Activated naive CD4-positive, alpha-beta T cell treated with anti-CD3 and anti-CD28 coated beads for 36 hours (primary cell): ENCODE measurements at regions not wholly inside any gene's neighbourhood (a gene's known extent, or its start where the extent isn't known, plus 50 kb on each side); places are given as distances from the start of the nearest gene placed in this dataset.

Source experiments
- CTCF ChIA-PET: fragments of 350-600 bp; sonication (Branson Sonifier 250); formaldehyde crosslinking; loops from one replicate; lab custom pipeline; 2021; ENCODE audit warnings: antibody characterized with exemption; lab: Charles Lee
- DNase-seq: peaks from one replicate; pipeline ENCODE4 v3.0.0-alpha.2; 2020
- H3K27ac Mint-ChIP-seq: one replicate; pipeline ENCODE4 v1.8.0; 2021; ENCODE audit warnings: mild to moderate bottlenecking, mixed read lengths
- H3K27me3 Mint-ChIP-seq: one replicate; pipeline ENCODE4 v1.8.0; 2021; ENCODE audit warnings: low read depth, mixed read lengths
- H3K36me3 Mint-ChIP-seq: one replicate; pipeline ENCODE4 v1.8.0; 2021; ENCODE audit warnings: low read depth, mixed read lengths
- H3K4me1 Mint-ChIP-seq: one replicate; pipeline ENCODE4 v1.8.0; 2021; ENCODE audit warnings: low read depth, mixed read lengths
- H3K4me3 Mint-ChIP-seq: one replicate; pipeline ENCODE4 v1.8.0; 2021; ENCODE audit warnings: mild to moderate bottlenecking, moderate library complexity, mixed read lengths
- H3K9me3 Mint-ChIP-seq: one replicate; pipeline ENCODE4 v1.8.0; 2021; ENCODE audit warnings: mixed read lengths
- intact Hi-C: fragments of 100-400 bp; cut with micrococcal nuclease; formaldehyde crosslinking; loops from one replicate; pipeline ENCODE4 v1.15.1; 2023

DNA sequence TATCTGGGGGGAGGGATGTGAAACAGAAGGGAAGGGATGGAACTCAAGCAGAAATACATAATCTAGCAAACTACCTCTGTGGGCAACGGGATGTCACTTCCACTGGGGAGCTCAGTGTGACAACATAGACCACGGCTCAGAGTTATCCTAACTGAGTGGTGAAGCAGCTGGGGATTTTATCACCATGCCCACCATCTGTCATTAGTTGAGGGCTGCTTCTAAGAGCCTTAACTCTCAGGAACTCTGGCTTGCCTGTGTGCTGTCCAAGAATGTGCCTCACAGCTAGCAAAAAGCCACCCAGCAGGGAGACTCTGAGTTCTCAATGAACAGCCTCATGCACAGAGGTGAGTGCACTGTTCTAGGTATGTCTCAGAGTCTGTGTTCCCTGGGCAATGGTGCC is 90.6 kb upstream of the CXCL14 start:
- intact Hi-C loops: no loop called here
- CTCF ChIA-PET: no interaction called here
- Mint-ChIP-seq H3K4me3 (no peak overlapping the region), H3K4me1 (no peaks in the 10 kb centered on the region), H3K9me3 (no peaks in the 10 kb centered on the region), H3K27me3 (peaks cover 8% of the 10 kb centered on the region), H3K36me3 (no peaks in the 10 kb centered on the region), H3K27ac (no peak overlapping the region)
- no peak for DNase-seq

DNA sequence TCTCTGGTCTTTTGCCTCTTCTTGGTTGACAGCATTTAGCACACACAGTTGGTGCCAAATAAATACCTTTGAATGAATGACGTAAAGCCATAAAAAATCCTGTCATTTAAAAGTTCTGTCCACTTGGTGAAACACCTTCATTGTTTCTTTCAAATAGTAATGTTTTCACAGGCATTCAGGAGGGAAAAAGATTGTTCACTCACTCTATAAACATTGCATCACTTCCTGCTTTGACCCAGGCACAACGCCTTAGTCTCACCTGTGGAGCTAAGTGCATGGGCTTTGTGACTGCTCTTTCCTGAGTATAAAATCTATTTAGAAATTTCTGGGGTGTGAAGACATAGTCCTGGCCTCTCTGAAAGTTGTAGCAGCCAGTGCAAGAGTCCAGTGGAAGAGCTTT is 88.9 kb upstream of the CXCL14 start:
- Mint-ChIP-seq H3K9me3 (no peaks in the 10 kb centered on the region), H3K36me3 (no peaks in the 10 kb centered on the region), H3K4me1 (no peaks in the 10 kb centered on the region), H3K4me3 (no peak overlapping the region), H3K27me3 (peaks cover 10% of the 10 kb centered on the region), H3K27ac (no peak overlapping the region)
- intact Hi-C loops: no loop called here
- CTCF ChIA-PET: interaction anchor here (0.6 kb wide), 1 partner anchor 12 kb away, joined by 3 read pairs; no protein-coding TSS in a partner anchor
- DNase-seq: no peak

DNA sequence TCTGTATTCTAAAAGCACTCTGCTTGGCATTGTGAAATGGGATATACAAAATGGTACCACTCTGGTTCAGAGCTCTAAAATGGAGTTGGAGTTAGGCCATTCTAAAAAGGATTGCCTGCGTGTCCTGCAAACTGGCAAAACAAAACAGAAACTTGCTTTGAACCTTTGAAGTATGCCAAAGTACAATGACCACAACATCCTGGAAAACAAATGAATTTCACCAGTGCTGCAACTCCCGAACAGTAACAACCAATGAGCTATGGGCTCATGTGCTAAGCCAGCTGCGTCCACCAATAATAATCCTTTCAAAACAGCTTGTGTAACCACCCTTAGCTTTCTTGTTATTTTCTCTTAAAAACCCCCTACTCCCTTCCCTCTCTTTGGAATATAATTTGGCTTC is 88.4 kb upstream of the CXCL14 start:
- Mint-ChIP-seq H3K27me3 (peaks cover 10% of the 10 kb centered on the region), H3K36me3 (no peaks in the 10 kb centered on the region), H3K4me1 (no peaks in the 10 kb centered on the region), H3K9me3 (no peaks in the 10 kb centered on the region), H3K4me3 (no peak overlapping the region), H3K27ac (no peak overlapping the region)
- intact Hi-C loops: no loop called here
- CTCF ChIA-PET: interaction anchor here (0.8 kb wide), 1 partner anchor 24 kb away, joined by 3 read pairs; no protein-coding TSS in a partner anchor
- no peak for DNase-seq

- H3K27me3 Mint-ChIP-seq: peaks cover 2% of the 10 kb centered on the region
- intact Hi-C loops: no loop called here
- DNase-seq: no peak
- no peaks in the 10 kb centered on the region for H3K36me3 Mint-ChIP-seq
- no peak overlapping the region for H3K27ac Mint-ChIP-seq
- H3K4me3 Mint-ChIP-seq: no peak overlapping the region
- CTCF ChIA-PET: interaction anchor here (0.7 kb wide), 1 partner anchor 97 kb away, joined by 3 read pairs; no protein-coding TSS in a partner anchor
- H3K4me1 Mint-ChIP-seq: no peaks in the 10 kb centered on the region
- H3K9me3 Mint-ChIP-seq: peaks cover 16% of the 10 kb centered on the region
Measured at GRCh38 chr5:135662683-135663082, 83.9 kb upstream of the CXCL14 start.

GRCh38 chr5:135662061-135662481 is 83.3 kb upstream of the CXCL14 start:
- H3K36me3 Mint-ChIP-seq: no peaks in the 10 kb centered on the region
- CTCF ChIA-PET: interaction anchor here (0.7 kb wide), 1 partner anchor 96 kb away, joined by 3 read pairs; no protein-coding TSS in a partner anchor
- no peak overlapping the region for H3K27ac Mint-ChIP-seq
- no peaks in the 10 kb centered on the region for H3K4me1 Mint-ChIP-seq
- H3K9me3 Mint-ChIP-seq: peaks cover 16% of the 10 kb centered on the region
- H3K4me3 Mint-ChIP-seq: no peak overlapping the region
- no peak for DNase-seq
- peaks cover 2% of the 10 kb centered on the region for H3K27me3 Mint-ChIP-seq
- intact Hi-C loops: no loop called here

- H3K27me3 Mint-ChIP-seq: peaks cover 2% of the 10 kb centered on the region
- H3K9me3 Mint-ChIP-seq: peaks cover 16% of the 10 kb centered on the region
- CTCF ChIA-PET: interaction anchor here (0.7 kb wide), 1 partner anchor 260 kb away, joined by 3 read pairs; no protein-coding TSS in a partner anchor
- DNase-seq: no peak
- H3K27ac Mint-ChIP-seq: no peak overlapping the region
- H3K4me1 Mint-ChIP-seq: no peaks in the 10 kb centered on the region
- no peak overlapping the region for H3K4me3 Mint-ChIP-seq
- no peaks in the 10 kb centered on the region for H3K36me3 Mint-ChIP-seq
- intact Hi-C loops: no loop called here
Measured at GRCh38 chr5:135660826-135661575, 82.2 kb upstream of the CXCL14 start.

DNA sequence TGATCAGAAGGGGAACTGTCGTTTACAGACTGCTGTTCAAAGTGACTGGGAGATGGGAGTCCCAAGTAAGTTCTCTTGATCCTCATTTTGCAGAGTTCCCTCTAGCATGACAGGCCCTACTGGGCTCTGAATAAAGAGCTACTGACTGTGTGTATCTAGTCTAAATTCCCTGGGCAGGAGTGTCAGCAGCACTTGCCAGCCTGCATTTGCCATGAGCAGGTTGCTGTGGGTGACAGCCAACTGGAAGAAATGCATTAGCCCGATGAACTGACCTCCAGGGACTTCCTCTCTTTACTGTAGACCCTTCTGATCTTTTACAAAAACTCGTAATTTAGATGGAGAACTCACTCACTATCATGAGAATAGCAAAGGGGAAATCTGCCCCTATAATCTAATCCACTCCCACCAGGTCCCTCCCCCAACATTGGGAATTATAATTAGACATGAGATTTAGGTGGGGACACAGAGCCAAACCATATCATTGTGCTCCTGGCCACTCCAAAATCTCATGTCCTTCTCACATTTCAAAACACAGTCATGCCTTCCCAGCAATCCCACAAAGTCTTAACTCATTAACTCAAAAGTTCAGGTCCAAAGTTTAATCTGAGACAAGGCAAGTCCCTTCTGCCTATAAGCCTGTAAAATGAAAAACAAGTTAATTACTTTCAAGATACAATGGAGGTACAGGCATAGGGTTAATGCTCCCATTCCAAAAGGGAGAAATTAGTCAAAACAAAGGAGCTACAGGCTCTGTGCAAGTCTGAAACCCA is 78.9 kb upstream of the CXCL14 start:
- intact Hi-C loops: no loop called here
- no peaks in the 10 kb centered on the region for H3K27me3 Mint-ChIP-seq
- CTCF ChIA-PET: no interaction called here
- no peak for DNase-seq
- H3K27ac Mint-ChIP-seq: no peak overlapping the region
- H3K4me1 Mint-ChIP-seq: no peaks in the 10 kb centered on the region
- no peaks in the 10 kb centered on the region for H3K36me3 Mint-ChIP-seq
- no peak overlapping the region for H3K4me3 Mint-ChIP-seq
- H3K9me3 Mint-ChIP-seq: peaks cover 16% of the 10 kb centered on the region

- H3K4me3 Mint-ChIP-seq: no peak overlapping the region
- H3K27me3 Mint-ChIP-seq: no peaks in the 10 kb centered on the region
- CTCF ChIA-PET: interaction anchor here (0.7 kb wide), 1 partner anchor 13 kb away, joined by 3 read pairs; no protein-coding TSS in a partner anchor
- peaks cover 16% of the 10 kb centered on the region for H3K9me3 Mint-ChIP-seq
- no peak overlapping the region for H3K27ac Mint-ChIP-seq
- no peaks in the 10 kb centered on the region for H3K4me1 Mint-ChIP-seq
- no peaks in the 10 kb centered on the region for H3K36me3 Mint-ChIP-seq
- intact Hi-C loops: no loop called here
- no peak for DNase-seq
Measured at GRCh38 chr5:135655468-135655815, 76.7 kb upstream of the CXCL14 start.

GRCh38 chr5:135654761-135655467 is 76.1 kb upstream of the CXCL14 start:
- intact Hi-C loops: no loop called here
- H3K27ac Mint-ChIP-seq: no peak overlapping the region
- no peaks in the 10 kb centered on the region for H3K36me3 Mint-ChIP-seq
- DNase-seq: no peak
- no peaks in the 10 kb centered on the region for H3K4me1 Mint-ChIP-seq
- CTCF ChIA-PET: interaction anchor here (0.7 kb wide), 1 partner anchor 13 kb away, joined by 3 read pairs; no protein-coding TSS in a partner anchor
- peaks cover 12% of the 10 kb centered on the region for H3K9me3 Mint-ChIP-seq
- no peak overlapping the region for H3K4me3 Mint-ChIP-seq
- H3K27me3 Mint-ChIP-seq: no peaks in the 10 kb centered on the region

DNA sequence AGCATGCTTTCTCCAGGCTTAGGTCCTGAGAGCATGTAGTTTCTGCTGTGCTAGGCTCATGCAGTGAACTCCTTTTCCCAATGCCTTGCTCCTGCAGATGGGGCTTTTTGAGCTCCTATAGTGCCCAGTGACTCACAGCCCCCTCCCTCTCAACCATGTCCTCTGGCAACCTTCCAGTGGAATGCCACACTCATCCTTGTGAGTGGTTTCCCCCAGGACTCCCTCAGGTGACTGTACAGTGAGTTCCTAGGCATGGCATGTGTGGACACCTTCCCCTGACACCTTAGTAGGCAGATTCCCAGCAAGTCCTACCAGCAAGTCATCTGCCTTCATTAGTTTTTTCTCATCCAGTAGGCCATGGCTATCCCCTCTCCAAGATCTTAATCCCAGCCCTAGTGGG is 72.4 kb upstream of the CXCL14 start:
- Mint-ChIP-seq H3K9me3 (no peaks in the 10 kb centered on the region), H3K36me3 (no peaks in the 10 kb centered on the region), H3K27ac (no peak overlapping the region), H3K4me1 (no peaks in the 10 kb centered on the region), H3K27me3 (no peaks in the 10 kb centered on the region), H3K4me3 (no peak overlapping the region)
- no peak for DNase-seq
- intact Hi-C loops: no loop called here
- CTCF ChIA-PET: no interaction called here

DNA sequence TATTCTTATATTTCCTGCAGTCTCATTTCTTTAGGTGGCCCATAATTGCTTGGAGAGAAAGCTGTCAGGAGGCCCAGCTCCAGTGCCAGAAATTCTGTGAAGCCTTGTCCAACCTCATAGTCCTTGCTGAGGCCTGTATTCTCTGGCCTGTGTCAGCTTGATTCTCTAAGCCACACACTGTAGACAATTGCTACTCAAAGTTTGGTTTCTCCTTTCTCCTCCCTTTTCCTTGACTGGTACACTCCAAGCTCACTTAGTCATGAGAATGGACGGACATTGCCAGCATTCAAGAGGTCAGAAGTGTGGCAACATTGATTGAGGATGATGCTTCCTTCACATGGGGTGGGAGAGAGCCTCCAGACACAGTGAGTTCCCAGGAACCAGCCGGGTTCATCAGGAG is 71.3 kb upstream of the CXCL14 start:
- H3K27ac Mint-ChIP-seq: no peak overlapping the region
- no peak overlapping the region for H3K4me3 Mint-ChIP-seq
- intact Hi-C loops: no loop called here
- no peaks in the 10 kb centered on the region for H3K36me3 Mint-ChIP-seq
- H3K9me3 Mint-ChIP-seq: no peaks in the 10 kb centered on the region
- no peaks in the 10 kb centered on the region for H3K27me3 Mint-ChIP-seq
- no peak for DNase-seq
- CTCF ChIA-PET: no interaction called here
- no peaks in the 10 kb centered on the region for H3K4me1 Mint-ChIP-seq

- no peak overlapping the region for H3K4me3 Mint-ChIP-seq
- H3K36me3 Mint-ChIP-seq: no peaks in the 10 kb centered on the region
- intact Hi-C loops: no loop called here
- DNase-seq: no peak
- H3K27ac Mint-ChIP-seq: no peak overlapping the region
- no peaks in the 10 kb centered on the region for H3K9me3 Mint-ChIP-seq
- H3K27me3 Mint-ChIP-seq: no peaks in the 10 kb centered on the region
- H3K4me1 Mint-ChIP-seq: no peaks in the 10 kb centered on the region
- CTCF ChIA-PET: no interaction called here
Measured at GRCh38 chr5:135649435-135649834, 70.6 kb upstream of the CXCL14 start.
